ENCODE measurements at regions not wholly inside any gene's neighbourhood (a gene's known extent, or its start where the extent isn't known, plus 50 kb on each side); places are given as distances from the start of the nearest gene placed in this dataset.

DNA sequence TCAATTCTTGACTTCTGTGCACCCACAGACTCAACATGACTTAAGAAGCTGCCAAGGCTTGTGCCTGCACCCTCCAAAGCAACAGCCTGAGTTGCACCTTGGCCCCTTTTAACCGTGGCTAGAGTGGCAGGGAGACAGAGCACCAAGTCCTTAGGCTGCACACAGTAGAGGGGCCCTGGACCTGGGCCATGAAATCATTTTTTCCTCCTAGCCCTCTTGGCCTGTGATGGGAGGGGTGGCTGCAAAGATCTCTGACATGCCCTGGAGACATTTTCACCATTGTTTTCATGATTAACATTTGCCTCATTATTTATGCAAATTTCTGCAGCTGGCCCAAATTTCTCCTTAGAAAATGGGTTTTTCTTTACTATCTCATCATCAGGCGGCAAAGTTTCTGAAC lies 836.8 kb downstream of the ZPLD1 start (continued):
- TF ChIP-seq, protein P1, sequence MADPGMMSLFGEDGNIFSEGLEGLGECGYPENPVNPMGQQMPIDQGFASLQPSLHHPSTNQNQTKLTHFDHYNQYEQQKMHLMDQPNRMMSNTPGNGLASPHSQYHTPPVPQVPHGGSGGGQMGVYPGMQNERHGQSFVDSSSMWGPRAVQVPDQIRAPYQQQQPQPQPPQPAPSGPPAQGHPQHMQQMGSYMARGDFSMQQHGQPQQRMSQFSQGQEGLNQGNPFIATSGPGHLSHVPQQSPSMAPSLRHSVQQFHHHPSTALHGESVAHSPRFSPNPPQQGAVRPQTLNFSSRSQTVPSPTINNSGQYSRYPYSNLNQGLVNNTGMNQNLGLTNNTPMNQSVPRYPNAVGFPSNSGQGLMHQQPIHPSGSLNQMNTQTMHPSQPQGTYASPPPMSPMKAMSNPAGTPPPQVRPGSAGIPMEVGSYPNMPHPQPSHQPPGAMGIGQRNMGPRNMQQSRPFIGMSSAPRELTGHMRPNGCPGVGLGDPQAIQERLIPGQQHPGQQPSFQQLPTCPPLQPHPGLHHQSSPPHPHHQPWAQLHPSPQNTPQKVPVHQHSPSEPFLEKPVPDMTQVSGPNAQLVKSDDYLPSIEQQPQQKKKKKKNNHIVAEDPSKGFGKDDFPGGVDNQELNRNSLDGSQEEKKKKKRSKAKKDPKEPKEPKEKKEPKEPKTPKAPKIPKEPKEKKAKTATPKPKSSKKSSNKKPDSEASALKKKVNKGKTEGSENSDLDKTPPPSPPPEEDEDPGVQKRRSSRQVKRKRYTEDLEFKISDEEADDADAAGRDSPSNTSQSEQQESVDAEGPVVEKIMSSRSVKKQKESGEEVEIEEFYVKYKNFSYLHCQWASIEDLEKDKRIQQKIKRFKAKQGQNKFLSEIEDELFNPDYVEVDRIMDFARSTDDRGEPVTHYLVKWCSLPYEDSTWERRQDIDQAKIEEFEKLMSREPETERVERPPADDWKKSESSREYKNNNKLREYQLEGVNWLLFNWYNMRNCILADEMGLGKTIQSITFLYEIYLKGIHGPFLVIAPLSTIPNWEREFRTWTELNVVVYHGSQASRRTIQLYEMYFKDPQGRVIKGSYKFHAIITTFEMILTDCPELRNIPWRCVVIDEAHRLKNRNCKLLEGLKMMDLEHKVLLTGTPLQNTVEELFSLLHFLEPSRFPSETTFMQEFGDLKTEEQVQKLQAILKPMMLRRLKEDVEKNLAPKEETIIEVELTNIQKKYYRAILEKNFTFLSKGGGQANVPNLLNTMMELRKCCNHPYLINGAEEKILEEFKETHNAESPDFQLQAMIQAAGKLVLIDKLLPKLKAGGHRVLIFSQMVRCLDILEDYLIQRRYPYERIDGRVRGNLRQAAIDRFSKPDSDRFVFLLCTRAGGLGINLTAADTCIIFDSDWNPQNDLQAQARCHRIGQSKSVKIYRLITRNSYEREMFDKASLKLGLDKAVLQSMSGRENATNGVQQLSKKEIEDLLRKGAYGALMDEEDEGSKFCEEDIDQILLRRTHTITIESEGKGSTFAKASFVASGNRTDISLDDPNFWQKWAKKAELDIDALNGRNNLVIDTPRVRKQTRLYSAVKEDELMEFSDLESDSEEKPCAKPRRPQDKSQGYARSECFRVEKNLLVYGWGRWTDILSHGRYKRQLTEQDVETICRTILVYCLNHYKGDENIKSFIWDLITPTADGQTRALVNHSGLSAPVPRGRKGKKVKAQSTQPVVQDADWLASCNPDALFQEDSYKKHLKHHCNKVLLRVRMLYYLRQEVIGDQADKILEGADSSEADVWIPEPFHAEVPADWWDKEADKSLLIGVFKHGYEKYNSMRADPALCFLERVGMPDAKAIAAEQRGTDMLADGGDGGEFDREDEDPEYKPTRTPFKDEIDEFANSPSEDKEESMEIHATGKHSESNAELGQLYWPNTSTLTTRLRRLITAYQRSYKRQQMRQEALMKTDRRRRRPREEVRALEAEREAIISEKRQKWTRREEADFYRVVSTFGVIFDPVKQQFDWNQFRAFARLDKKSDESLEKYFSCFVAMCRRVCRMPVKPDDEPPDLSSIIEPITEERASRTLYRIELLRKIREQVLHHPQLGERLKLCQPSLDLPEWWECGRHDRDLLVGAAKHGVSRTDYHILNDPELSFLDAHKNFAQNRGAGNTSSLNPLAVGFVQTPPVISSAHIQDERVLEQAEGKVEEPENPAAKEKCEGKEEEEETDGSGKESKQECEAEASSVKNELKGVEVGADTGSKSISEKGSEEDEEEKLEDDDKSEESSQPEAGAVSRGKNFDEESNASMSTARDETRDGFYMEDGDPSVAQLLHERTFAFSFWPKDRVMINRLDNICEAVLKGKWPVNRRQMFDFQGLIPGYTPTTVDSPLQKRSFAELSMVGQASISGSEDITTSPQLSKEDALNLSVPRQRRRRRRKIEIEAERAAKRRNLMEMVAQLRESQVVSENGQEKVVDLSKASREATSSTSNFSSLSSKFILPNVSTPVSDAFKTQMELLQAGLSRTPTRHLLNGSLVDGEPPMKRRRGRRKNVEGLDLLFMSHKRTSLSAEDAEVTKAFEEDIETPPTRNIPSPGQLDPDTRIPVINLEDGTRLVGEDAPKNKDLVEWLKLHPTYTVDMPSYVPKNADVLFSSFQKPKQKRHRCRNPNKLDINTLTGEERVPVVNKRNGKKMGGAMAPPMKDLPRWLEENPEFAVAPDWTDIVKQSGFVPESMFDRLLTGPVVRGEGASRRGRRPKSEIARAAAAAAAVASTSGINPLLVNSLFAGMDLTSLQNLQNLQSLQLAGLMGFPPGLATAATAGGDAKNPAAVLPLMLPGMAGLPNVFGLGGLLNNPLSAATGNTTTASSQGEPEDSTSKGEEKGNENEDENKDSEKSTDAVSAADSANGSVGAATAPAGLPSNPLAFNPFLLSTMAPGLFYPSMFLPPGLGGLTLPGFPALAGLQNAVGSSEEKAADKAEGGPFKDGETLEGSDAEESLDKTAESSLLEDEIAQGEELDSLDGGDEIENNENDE (IDR thresholded peaks at IDR 0.05; ENCODE audit: insufficient replicate concordance, low read length), result no peak
- no peak for TF ChIP-seq MAFK (IDR thresholded peaks at IDR 0.05; ENCODE audit: low read depth, low read length)
- TF ChIP-seq BRCA1 (IDR thresholded peaks at IDR 0.05; ENCODE audit: low read depth, low read length), result no peak
- TF ChIP-seq POLR2AphosphoS5 (IDR thresholded peaks at IDR 0.05; ENCODE audit: low read depth, low read length), result no peak
- no peak for TF ChIP-seq POU5F1 (IDR thresholded peaks at IDR 0.05; ENCODE audit: low read depth, low read length)
- TF ChIP-seq SAP30 (IDR thresholded peaks at IDR 0.05; ENCODE audit: insufficient read depth, insufficient replicate concordance, low read length), result no peak
- no peak for TF ChIP-seq SP4 (IDR thresholded peaks at IDR 0.05; ENCODE audit: low read length)
- no peak for TF ChIP-seq TEAD4 (IDR thresholded peaks at IDR 0.05; ENCODE audit: low read depth, low read length)
- no peak for TF ChIP-seq CREB1 (IDR thresholded peaks at IDR 0.05)
- no peak for TF ChIP-seq YY1 (IDR thresholded peaks at IDR 0.05; ENCODE audit: low read depth, low read length)
- TF ChIP-seq ZNF274 (IDR thresholded peaks at IDR 0.05; ENCODE audit: borderline replicate concordance, extremely low read depth, low read length), result no peak
- TF ChIP-seq CBX8 (IDR thresholded peaks at IDR 0.05; ENCODE audit: borderline replicate concordance, low read depth, low read length), result no peak
- no peak for TF ChIP-seq EP300 (IDR thresholded peaks at IDR 0.05; ENCODE audit: borderline replicate concordance in 1 of 2, low read depth in 2 of 2, low read length in 2 of 2)
